HG03571 (cell line): ENCODE measurements at regions not wholly inside any gene's neighbourhood (a gene's known extent, or its start where the extent isn't known, plus 50 kb on each side); places are given as distances from the start of the nearest gene placed in this dataset.
"Not testable (repeated sequence)": the region's sequence is repeated elsewhere in the genome, so short reads cannot be mapped to it uniquely, and the experiment has no call there.

Source experiments
- ATAC-seq: cut with Tn5 transposase; IDR thresholded peaks from one replicate; pipeline ENCODE4 v1.9.1; 2021; ENCODE audit not compliant: unreplicated experiment

DNA sequence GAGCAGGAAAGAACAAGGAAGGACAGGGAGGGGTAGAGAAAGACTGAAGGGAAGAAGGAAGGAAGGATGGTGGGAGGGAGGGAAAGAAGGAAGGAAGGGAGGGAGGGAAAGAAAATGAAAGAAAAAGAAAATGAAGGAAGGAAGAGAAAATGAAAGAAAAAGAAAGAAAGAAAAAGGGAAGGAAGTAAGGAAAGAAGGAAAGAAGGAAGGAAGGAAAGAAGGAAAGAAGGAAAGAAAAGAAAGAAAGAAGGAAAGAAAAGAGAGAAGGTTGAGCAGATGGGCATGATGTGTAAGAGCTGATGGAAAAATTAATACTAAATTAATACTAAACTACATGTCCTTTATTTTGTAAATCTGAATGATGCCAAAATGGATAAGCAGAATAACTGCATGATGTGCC, 418.3 kb upstream of the CDIN1 start:
- ATAC-seq, result no peak

GRCh38 chr15:36161771-36162212, 417.6 kb upstream of the CDIN1 start:
- ATAC-seq, result no peak

GRCh38 chr15:36163983-36164382, 415.4 kb upstream of the CDIN1 start:
- ATAC-seq, result not testable (repeated sequence)

DNA sequence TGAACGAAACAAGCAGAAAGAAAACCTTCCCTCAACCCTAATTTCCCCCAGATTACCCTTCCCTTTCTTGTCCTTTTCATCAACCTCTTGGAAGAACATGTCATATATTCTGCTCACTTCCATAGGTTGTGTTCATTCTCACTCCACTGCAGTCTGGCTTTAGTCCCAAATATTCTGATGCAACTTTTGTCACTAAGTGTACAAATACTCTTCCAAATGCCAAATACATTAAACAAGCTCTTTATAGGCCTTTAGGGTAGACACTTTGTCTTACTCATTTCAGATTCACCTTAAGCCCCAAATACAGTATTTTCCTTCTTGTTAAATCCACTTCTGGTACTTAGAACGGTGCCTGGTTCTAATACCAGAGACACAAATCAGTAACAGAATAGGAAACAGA, 406.5 kb upstream of the CDIN1 start:
- ATAC-seq, result no peak

GRCh38 chr15:36175186-36175740, 404.2 kb upstream of the CDIN1 start:
- ATAC-seq, result no peak

GRCh38 chr15:36175741-36176291, 403.6 kb upstream of the CDIN1 start:
- ATAC-seq, result no peak

GRCh38 chr15:36177590-36178302, 401.7 kb upstream of the CDIN1 start:
- no peak for ATAC-seq

DNA sequence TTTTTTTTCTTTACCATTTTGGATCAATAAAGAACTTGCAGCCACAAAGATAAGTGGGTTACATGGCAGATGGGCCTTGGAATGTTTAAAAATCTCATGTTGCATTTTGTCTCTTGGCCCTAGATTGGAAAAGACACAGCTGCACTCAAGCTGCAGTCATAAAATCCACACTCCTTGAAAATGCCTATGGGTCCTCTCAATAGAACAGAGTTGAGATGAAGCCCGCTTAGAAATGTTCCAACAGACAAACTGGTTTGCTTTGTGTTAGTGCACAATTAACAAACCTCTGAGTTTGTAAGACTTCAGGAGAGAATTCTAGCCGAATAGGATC, 401.2 kb upstream of the CDIN1 start:
- ATAC-seq, result no peak

GRCh38 chr15:36183201-36183600, 396.2 kb upstream of the CDIN1 start:
- ATAC-seq, result no peak

- ATAC-seq, result no peak
These were observed 394.0 kb upstream of the CDIN1 start for GRCh38 chr15:36185438-36185837.

GRCh38 chr15:36185845-36186244, 393.6 kb upstream of the CDIN1 start:
- no peak for ATAC-seq

GRCh38 chr15:36186376-36186775, 393.1 kb upstream of the CDIN1 start:
- no peak for ATAC-seq

DNA sequence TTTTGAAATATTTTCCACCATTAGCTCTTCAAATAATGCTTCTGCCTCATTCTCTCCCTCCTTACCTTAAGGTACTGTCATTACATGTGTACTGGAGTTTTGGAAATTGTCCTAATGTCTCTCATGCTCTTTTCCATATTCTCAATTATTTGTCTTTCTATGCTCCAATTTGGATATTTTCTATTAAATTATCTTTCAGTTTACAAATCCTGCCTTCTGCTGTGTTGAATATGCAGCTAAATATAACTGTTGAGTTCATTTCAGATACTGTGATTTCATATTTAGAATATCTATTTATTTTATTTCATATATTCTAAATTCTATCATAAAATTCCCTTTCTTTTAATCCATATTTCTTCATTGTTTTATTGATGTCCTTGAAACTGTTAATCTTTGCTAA, 388.0 kb upstream of the CDIN1 start:
- no peak for ATAC-seq

DNA sequence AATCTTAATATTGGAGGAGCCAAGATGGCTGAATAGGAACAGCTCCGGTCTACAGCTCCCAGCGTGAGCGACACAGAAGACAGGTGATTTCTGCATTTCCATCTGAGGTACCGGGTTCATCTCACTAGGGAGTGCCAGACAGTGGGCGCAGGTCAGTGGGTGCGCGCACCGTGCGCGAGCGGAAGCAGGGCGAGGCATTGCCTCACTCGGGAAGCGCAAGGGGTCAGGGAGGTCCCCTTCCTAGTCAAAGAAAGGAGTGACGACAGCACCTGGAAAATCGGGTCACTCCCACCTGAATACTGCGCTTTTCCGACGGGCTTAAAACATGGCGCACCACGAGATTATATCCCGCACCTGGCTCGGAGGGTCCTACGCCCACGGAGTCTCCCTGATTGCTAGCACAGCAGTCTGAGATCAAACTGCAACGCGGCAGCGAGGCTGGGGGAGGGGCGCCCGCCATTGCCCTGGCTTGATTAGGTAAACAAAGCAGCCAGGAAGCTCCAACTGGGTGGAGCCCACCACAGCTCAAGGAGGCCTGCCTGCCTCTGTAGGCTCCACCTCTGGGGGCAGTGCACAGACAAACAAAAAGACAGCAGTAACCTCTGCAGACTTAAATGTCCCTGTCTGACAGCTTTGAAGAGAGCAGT, 383.9 kb upstream of the CDIN1 start:
- ATAC-seq, result not testable (repeated sequence)

DNA sequence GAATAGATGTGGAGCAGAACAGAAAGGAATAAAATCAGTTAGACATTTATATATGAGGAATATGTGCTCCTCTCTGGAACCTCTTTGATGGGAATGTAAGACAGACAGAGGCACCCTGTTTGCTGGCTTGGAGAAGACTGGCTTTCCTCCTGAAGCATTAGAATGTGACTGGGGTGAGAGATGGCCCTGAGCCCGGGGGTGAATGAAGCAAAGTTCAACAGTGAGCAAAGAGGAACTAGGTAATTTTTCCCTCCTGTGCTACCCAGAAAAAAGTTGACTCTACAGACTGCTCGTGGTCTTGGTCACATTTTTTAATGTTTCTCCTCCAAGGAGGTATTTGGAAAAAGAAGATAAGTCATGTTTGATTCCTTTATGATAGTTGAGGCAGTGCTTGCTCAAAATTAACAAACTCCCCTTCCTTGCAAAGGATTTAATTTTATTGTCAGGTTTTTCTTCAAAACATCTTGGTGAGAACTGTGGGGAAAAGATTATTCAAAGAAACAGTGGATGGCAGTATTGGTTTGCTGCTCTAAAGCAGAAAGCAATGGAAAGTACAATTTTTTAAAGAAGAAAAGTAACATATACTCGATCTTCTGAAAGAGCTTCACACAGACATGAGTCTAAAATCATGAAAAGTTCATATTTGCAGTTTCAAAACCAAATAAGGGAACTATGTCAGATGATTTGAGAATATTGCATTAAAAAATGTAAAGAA, 370.4 kb upstream of the CDIN1 start:
- ATAC-seq, result no peak

DNA sequence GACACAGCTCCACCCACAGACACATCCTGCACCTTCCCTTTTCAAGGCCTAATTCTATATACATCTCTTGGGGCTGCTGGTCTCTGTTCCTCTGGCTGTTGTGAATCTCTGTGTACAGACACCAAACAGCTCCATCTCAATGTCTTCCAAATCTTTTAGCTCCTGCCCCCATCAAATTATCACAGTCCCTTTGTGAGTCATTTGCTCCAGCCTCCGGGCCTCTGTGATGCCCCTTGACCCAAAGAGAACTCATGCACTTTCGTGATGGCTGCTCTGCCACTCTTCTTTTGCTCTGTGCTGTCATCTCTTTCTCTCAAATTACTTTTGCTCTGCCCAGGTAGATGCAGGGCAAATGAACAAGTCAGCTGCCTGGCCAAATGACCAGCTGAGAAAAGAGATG, 369.0 kb upstream of the CDIN1 start:
- no peak for ATAC-seq

DNA sequence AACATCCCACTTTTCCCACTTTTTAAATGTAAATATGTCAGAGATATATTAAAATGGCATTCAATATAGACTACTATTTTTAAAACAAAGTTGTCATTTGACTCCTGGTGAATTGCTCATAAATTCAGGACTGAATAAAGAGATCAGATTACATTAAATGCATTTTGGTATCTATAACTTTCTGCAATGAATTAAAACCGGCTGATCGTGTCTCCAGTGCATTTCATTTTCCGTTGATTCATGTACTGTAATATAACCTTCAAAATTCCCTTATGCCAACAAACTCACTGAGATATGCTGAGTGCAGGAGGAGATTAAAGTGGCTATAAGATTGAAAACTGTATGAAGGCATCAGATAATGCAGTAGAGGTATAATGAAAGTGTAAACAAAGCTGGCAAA, 361.1 kb upstream of the CDIN1 start:
- ATAC-seq, result no peak

DNA sequence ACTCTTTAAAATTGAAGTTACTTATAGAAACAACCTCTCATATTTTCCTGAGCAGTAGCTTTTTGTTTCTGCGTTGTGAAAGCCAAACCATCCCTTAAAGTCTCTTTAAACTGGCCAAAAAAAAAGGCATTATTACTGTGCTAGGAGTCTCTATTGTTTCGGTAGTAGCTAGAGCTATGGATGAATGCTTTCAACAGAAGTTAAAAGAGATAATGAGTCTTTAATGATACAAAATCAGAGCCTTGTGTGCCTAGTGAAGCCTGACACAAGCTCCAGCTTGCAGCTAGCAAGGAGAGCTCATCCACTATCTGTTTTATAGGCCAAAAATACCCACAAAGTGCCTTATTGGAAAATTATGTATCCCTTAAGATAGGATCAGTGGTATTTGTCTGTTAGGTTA, 360.4 kb upstream of the CDIN1 start:
- ATAC-seq, result no peak

DNA sequence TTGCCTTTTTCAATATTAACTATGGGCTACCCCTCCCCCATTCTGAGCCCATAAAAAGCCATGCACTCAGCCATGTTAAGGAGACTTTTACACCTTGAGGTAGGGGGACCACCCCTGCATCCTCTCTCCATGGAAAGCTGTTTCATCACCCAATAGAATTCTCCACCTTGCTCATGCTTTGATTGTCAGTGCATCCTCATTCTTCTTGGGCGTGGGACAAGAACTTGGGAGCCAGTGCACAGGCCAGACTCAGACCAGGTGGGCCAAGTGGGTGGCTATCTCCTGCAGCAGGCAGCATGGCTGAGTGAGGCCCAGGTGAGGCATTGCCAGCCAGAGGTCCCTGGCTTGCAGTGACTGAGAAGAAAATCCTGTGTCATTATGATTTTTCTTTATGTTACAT, 357.4 kb upstream of the CDIN1 start:
- ATAC-seq, result no peak

GRCh38 chr15:36230776-36231175, 348.6 kb upstream of the CDIN1 start:
- no peak for ATAC-seq

DNA sequence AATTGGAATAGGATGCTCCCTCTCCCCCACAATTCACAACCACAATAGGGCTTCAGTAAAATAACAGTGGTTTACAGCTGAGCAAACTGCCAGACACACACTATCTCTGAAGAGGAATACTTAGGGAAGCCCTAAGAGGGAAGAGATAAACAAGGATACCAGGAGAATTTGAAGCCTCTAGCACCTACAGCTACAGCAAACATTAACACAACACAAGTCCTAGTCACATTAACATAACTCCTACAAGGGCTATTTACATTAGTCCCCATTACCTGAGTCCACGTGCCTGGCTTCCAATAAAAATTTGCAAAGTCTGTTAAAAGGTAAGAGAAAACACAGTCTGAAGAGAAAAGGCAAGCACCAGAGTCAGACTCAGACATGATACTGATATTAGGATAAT, 346.9 kb upstream of the CDIN1 start:
- ATAC-seq, result no peak

- ATAC-seq, result no peak
These were observed 344.7 kb upstream of the CDIN1 start for GRCh38 chr15:36234743-36235142.
